Right forelimb (tissue), 1 donor: ENCODE measurements at regions not wholly inside any gene's neighbourhood (a gene's known extent, or its start where the extent isn't known, plus 50 kb on each side); places are given as distances from the start of the nearest gene placed in this dataset.

ENCODE experiments used
- DNase-seq: peaks from one replicate; pipeline ENCODE4 v3.0.0-alpha.2; 2018

DNA sequence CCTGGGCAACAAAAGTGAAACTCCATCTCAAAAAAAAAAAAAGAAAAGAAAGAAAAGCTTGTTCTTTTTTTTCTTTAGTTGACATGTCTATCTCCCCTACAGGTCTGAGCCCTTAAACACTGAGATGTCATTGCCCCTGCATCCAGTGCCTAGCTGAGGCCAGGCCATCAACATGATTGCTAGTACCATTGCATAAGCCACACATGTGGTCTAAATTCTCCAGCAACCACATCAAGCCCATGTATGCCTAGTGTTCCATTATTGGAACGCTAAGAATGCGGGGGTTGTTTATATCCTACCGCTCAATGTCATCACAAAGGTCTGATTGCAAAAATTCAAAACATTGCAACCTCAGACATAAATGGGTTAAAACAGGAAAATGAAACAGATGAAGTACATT is 62.7 kb downstream of the NPTX2 start:
- DNase-seq = no peak

DNA sequence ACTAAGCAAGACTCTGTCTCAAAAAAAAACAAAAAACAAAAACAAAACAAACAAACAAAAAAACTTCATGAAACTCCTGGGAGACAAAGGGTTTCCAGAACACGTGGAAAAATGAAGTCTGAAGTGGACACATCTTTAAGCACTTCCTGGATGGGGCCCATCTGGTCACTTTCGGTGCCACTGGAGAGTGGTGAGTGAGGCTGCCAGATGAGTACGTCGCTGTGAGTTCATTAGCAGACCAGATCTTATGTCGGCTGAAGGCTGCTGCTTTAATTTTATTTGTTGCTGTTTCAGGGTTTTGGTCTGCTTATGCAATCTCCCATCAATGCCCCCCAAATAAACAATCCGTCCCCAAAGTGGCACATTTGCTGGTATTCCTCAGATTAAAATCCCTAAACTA is 64.4 kb downstream of the NPTX2 start:
- no peak for DNase-seq

DNA sequence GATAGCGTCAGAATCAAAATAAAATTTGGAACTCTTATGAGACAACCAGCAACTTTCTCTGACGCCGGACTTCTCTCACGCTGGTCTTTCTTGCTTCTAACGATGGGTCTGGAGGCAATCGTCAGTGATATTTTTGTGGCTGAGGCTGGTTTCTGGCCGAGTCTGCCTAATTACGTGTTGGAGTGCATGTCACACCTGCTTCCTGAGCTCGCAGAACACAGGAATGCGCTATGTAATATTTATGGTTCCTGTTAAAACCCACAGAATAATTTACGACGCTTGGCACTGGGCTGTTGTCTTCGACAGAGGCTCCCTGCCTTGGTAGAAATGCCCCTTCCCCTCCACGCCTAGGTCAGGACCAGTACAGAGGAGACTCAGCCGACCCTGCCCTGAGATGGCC is 64.9 kb downstream of the NPTX2 start:
- no peak for DNase-seq

- no peak for DNase-seq
These were observed 66.4 kb downstream of the NPTX2 start for GRCh38 chr7:98683514-98683913.

DNA sequence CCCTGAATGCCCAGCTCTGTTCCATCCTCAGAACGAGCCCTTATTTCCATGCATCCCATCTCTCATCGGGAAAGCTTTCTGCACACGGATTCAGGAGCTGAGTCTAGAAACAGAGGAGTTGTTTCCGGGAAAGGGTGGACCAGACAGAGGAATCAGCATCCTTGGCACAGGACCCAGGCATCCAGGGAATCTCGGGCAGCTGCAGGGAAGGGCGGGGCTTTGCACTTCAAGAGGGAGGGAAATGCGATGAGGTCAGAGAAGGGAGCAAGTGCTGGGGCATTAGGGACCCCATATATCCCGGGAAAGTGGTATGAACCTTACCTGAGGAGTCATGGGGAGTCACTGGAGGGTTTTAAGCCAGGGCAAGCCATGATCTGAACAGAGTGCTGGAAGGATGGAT is 68.5 kb downstream of the NPTX2 start:
- no peak for DNase-seq

- no peak for DNase-seq
These were observed 69.5 kb downstream of the NPTX2 start for GRCh38 chr7:98686466-98687080.

DNA sequence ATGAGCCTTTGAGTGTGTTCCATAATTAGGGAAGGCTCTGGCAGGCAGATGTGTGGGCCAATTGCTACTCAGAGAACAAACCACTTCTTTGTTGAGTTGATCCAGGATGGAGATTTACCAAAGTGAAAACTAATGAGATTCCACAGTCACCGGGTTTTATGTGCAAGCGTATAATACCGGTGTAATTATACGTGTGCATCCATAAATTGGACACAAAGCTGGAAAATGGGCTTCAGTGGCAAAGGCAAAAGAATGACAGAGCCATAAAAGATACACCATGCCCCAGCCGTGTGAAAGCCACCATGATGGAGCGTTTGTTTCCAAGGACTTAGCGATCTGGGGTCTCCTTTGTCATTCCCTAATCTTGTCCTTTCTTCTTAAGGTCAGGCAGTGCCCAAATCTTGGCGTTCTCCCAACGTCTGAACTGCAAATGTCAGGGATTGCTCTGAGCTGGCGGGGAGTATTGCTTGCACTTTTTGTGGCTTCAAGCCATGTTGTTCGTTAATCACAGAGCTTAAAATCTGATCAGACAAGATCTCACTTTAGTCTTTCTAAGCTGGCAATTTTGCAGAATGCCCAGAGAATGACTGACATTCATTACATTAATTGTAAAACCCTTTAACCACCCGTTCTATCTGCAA is 70.1 kb downstream of the NPTX2 start:
- DNase-seq = no peak

DNA sequence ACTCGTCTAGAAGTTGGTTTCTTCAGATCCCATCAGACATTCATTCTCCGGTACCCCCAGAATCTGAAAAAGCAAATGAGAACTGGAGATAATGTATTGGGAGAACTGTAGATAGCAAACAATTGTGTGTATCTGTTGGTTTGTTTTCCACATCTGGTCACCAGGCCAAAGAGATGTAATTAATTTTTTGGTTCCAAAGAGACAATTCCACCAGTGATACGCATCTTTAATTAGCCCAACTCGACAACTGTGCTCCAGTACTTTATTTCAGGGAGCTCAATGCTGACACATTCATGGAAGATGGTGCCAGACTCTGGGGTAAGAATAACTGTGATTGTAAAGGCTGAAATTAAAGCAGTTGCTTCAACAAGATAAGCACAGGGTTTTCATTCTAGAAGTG is 74.5 kb downstream of the NPTX2 start:
- DNase-seq = no peak

GRCh38 chr7:98697083-98697482 is 80.0 kb downstream of the NPTX2 start:
- no peak for DNase-seq

GRCh38 chr7:98697485-98698240 is 80.6 kb downstream of the NPTX2 start:
- DNase-seq = no peak

- no peak for DNase-seq
These were observed 81.9 kb downstream of the NPTX2 start for GRCh38 chr7:98698976-98699375.

DNA sequence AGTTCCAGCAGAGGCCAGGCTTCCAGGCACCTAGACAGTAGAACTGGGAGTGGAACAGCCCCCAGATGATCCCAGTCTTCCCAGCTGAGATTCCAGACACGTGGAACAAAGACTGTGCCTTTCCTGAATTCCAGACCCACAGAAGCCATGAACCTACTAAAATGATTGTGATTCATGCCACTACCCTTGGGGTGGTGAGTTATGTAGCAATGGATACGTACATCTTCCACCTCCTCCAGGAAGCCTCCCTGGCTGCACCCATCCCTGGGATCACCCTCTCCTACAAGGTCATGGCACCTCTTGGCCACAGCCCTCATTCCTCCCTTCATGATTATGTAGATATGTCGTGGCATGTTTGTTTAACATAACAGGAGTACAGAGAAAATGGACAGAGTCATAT is 83.4 kb downstream of the NPTX2 start:
- DNase-seq = no peak

GRCh38 chr7:98701372-98701771 is 84.3 kb downstream of the NPTX2 start:
- no peak for DNase-seq

- DNase-seq = no peak
These were observed 84.9 kb downstream of the NPTX2 start for GRCh38 chr7:98702021-98702420.

DNA sequence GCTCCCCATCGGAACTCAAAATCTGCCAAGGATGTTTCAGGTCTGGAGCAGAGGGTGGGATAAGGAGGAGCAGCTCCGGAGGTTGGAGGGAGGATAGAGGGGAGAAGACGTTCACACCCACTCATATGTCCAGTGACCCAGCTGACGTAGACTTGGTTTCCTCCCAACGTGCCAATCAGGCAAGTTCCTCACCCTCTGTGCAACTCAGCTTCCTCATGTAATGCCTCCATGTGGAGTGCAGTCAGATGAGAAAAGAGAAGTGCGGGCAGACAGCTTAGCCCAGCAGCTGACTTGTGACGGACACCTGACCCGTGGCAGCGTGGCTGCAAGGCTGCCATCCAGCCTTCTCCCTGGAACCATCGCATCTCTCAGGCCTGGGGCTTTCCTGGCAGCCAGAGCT is 86.8 kb downstream of the NPTX2 start:
- no peak for DNase-seq

DNA sequence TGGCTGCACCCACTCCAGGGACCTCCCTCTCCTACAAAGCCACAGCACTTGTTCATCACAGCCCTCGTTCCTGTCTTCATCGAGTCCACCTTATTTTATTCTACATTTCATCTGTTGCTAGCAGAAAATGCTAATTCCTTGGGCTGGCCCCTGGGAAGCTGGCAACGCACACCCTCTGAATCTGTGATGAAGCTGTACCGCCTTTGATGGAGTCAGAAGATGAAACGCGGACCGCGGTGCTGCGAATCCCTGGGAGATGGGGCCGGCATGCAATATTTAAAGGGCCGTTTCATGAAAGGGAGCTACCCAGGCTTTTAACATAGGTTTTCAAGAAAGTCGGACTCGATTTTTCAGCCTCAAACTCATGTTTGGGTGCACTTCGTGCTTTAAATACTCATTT is 88.5 kb downstream of the NPTX2 start:
- DNase-seq = no peak

DNA sequence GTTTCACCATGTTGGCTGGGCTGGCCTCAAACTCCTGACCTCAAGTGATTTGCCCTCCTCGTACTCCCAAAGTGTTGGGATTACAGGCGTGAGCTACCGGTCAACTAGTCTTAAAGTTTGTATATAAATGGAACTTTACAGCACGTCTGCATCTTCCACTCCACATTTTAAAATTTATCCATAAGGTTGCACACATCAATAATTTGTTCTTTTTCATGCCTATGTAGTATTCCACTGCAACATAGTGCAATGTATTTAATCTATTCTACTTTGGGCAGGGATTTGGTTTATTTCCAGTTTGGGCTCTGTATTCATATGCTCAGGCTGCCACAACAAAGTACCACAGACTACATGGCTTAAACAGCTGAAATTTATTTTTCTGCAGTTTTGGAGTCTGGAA is 90.0 kb downstream of the NPTX2 start:
- no peak for DNase-seq

DNA sequence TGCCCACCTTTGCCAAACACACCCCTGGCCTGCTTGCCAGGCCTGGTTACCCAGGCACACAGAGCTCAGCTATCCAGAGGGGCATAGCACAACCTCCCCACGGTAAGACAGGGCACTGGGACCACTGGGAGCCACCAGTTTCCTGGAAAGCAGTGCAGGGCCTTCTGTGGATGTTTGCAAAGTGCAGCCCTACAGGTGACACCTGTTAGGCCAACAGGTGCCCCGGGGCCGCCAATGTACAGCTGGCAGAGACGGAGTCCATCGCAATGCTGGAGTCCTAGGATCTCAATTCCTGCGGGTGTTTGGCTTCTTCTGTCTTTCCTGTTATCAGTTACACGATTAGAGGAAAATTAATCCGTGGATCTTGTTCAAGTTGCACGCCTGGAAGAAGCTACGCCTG is 94.9 kb downstream of the NPTX2 start:
- DNase-seq = no peak

DNA sequence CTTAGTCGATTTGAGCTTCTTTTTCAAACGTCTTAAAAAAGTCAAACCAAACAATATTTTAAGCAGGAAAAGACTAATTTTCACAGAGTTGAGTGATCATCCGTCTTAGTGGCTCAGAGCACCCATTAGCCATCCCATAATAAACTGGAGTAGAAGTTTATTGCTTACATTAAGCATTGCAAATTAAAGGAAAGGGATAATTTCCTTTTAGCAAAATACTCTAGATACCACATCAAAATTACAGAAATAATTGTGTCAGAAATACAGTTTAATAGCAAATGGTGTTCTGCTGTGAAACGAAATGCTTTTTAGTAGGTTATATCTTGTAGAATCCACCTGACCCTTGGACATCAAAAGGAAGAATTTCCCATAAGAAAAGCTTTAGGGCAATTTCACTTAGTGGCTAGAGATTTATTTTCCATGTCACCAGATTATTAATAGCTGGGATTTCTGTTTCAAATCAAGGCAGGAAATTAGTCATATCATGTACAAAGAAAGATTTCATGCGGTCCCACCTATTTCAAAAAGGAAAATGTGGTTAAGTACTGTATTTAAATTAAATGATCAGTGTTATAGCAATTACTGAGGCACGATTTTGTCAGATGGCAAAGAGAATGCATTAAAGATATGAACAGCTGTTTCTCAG is 96.2 kb downstream of the NPTX2 start:
- DNase-seq = no peak

- DNase-seq = no peak
These were observed 102.3 kb downstream of the NPTX2 start for GRCh38 chr7:98719396-98719795.

- no peak for DNase-seq
These were observed 105.3 kb downstream of the NPTX2 start for GRCh38 chr7:98722402-98722801.

GRCh38 chr7:98724591-98724990 is 107.5 kb downstream of the NPTX2 start:
- no peak for DNase-seq

DNA sequence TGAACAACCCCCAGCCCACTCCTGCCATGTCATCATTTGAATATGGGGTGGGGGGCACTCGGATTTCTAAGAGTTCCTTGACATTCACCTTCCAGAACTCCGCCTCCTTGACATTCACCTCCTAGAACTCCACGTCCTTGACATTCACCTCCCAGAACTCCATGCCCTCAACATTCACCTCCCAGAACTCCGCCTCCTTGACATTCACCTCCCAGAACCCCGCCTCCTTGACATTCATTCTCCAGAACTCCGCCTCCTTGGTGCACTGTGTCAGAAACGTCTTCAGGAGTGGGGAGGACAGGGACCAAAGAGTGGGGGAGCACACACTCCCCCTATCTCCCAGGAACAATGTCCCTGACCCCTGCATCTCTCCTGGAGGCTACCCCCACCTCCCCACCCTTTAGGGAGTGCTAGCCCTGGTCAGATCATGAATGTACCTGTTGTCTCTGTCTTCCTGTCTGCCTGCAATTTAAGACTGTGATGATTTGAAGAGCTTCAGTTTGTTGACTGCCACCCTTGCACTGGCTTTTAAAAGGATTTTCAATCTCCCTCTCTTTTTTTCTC is 110.1 kb downstream of the NPTX2 start:
- no peak for DNase-seq

DNA sequence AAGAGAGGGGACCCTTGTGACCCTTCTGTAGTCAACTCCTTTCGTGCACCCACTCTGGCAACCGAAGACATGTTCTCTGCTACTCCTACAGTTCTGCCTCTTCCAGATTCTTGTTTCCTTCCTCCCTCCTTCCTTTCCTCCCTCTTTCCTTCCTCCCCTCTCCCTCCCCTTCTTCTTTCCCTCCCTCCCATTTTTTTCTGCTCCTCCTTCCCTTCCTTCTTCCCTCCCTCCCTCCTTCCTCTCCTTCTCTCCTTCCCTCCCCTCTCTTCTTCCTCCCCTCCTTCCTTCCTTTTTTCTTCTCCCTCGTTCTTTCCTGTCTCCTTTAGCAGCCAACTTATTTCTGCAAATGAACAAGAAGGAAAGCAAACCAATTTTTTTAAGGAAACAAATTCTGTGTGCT is 111.5 kb downstream of the NPTX2 start:
- DNase-seq = no peak
